ENCODE measurements at regions not wholly inside any gene's neighbourhood (a gene's known extent, or its start where the extent isn't known, plus 50 kb on each side); places are given as distances from the start of the nearest gene placed in this dataset.

DNA sequence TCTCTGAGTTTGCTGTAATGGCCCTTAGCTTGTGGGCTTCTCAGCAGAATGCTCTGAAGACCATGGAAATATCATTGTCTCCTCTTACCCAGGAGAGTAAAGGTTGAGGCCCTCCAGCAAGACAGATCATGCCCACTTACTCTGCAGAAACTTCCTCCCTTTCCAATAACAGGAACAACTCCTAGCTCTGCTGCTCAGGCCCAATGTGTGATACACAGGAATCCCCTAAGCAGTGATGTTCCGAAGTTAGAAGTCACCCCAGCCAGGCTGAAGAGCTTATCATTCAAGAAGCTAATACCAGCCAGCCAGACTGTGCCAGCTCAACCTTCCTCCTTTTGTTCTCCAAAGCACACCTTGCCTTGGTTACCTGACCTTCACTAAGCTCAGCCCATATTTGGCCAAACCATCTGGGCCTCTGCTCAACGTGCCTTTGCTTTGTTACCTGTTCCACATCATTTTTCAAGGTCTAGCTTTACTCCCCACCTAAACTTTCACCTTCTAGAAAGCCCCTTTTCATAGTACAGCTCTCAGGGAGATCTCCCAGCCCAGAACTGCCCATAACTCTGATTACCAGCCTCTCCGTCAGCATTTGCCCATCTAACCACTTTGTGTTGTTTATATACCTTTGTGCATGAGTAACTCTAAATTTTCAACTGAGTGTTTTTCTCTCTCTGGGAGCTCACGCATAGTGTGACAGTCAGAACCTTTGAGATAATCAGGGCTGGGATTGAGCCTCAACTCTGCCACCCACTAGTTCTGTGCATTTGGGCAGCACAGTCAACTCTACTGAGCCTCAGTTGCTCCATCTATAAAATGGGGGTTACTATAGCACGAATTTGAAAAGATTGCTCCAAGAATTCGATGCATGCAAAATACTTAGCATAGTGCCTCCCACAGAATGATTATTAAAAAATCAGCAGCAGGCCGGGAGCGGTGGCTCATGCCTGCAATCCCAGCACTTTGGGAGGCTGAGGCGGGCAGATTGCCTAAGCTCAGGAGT lies 107.6 kb upstream of the CPEB4 start:
- TF ChIP-seq ATF1 (CRISPR knock-in tag; IDR thresholded peaks at IDR 0.05), result no peak
- TF ChIP-seq, protein P1, sequence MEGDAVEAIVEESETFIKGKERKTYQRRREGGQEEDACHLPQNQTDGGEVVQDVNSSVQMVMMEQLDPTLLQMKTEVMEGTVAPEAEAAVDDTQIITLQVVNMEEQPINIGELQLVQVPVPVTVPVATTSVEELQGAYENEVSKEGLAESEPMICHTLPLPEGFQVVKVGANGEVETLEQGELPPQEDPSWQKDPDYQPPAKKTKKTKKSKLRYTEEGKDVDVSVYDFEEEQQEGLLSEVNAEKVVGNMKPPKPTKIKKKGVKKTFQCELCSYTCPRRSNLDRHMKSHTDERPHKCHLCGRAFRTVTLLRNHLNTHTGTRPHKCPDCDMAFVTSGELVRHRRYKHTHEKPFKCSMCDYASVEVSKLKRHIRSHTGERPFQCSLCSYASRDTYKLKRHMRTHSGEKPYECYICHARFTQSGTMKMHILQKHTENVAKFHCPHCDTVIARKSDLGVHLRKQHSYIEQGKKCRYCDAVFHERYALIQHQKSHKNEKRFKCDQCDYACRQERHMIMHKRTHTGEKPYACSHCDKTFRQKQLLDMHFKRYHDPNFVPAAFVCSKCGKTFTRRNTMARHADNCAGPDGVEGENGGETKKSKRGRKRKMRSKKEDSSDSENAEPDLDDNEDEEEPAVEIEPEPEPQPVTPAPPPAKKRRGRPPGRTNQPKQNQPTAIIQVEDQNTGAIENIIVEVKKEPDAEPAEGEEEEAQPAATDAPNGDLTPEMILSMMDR (IDR thresholded peaks at IDR 0.05), result no peak
- TF ChIP-seq, protein P2, sequence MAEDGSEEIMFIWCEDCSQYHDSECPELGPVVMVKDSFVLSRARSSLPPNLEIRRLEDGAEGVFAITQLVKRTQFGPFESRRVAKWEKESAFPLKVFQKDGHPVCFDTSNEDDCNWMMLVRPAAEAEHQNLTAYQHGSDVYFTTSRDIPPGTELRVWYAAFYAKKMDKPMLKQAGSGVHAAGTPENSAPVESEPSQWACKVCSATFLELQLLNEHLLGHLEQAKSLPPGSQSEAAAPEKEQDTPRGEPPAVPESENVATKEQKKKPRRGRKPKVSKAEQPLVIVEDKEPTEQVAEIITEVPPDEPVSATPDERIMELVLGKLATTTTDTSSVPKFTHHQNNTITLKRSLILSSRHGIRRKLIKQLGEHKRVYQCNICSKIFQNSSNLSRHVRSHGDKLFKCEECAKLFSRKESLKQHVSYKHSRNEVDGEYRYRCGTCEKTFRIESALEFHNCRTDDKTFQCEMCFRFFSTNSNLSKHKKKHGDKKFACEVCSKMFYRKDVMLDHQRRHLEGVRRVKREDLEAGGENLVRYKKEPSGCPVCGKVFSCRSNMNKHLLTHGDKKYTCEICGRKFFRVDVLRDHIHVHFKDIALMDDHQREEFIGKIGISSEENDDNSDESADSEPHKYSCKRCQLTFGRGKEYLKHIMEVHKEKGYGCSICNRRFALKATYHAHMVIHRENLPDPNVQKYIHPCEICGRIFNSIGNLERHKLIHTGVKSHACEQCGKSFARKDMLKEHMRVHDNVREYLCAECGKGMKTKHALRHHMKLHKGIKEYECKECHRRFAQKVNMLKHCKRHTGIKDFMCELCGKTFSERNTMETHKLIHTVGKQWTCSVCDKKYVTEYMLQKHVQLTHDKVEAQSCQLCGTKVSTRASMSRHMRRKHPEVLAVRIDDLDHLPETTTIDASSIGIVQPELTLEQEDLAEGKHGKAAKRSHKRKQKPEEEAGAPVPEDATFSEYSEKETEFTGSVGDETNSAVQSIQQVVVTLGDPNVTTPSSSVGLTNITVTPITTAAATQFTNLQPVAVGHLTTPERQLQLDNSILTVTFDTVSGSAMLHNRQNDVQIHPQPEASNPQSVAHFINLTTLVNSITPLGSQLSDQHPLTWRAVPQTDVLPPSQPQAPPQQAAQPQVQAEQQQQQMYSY (CRISPR knock-in tag; IDR thresholded peaks at IDR 0.05), result no peak
- TF ChIP-seq, protein P3, sequence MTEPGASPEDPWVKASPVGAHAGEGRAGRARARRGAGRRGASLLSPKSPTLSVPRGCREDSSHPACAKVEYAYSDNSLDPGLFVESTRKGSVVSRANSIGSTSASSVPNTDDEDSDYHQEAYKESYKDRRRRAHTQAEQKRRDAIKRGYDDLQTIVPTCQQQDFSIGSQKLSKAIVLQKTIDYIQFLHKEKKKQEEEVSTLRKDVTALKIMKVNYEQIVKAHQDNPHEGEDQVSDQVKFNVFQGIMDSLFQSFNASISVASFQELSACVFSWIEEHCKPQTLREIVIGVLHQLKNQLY (CRISPR knock-in tag; IDR thresholded peaks at IDR 0.05), result no peak
- TF ChIP-seq ZNF263 (CRISPR knock-in tag; IDR thresholded peaks at IDR 0.05; ENCODE audit: low read depth), result no peak
- TF ChIP-seq, protein P4, sequence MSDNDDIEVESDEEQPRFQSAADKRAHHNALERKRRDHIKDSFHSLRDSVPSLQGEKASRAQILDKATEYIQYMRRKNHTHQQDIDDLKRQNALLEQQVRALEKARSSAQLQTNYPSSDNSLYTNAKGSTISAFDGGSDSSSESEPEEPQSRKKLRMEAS (CRISPR knock-in tag; IDR thresholded peaks at IDR 0.05), result no peak
- no peak for TF ChIP-seq RELA (CRISPR knock-in tag; IDR thresholded peaks at IDR 0.05; ENCODE audit: borderline replicate concordance)

Measured in WTC11 (cell line).